ENCODE measurements at regions not wholly inside any gene's neighbourhood (a gene's known extent, or its start where the extent isn't known, plus 50 kb on each side); places are given as distances from the start of the nearest gene placed in this dataset.
"Not testable (repeated sequence)": the region's sequence is repeated elsewhere in the genome, so short reads cannot be mapped to it uniquely, and the experiment has no call there.

GRCh38 chr12:78338054-78338785 is 507.5 kb downstream of the NAV3 start:
- no peak for DNase-seq

- no peak for DNase-seq
Measured at GRCh38 chr12:78340406-78340805, 509.7 kb downstream of the NAV3 start.

GRCh38 chr12:78343657-78344056 is 513.0 kb downstream of the NAV3 start:
- DNase-seq, result no peak

GRCh38 chr12:78359520-78359919 is 505.1 kb upstream of the SYT1 start:
- DNase-seq, result no peak

GRCh38 chr12:78361683-78362082 is 502.9 kb upstream of the SYT1 start:
- DNase-seq, result no peak

GRCh38 chr12:78371284-78371683 is 493.3 kb upstream of the SYT1 start:
- DNase-seq, result no peak

GRCh38 chr12:78375461-78375860 is 489.1 kb upstream of the SYT1 start:
- no peak for DNase-seq

- no peak for DNase-seq
Measured at GRCh38 chr12:78376257-78376656, 488.3 kb upstream of the SYT1 start.

GRCh38 chr12:78379065-78379464 is 485.5 kb upstream of the SYT1 start:
- not testable (repeated sequence) for DNase-seq

GRCh38 chr12:78383414-78383813 is 481.2 kb upstream of the SYT1 start:
- no peak for DNase-seq

- DNase-seq, result no peak
Measured at GRCh38 chr12:78384541-78384940, 480.0 kb upstream of the SYT1 start.

GRCh38 chr12:78385541-78385940 is 479.0 kb upstream of the SYT1 start:
- DNase-seq, result no peak

GRCh38 chr12:78386871-78387270 is 477.7 kb upstream of the SYT1 start:
- no peak for DNase-seq

- no peak for DNase-seq
Measured at GRCh38 chr12:78387721-78388120, 476.9 kb upstream of the SYT1 start.

- no peak for DNase-seq
Measured at GRCh38 chr12:78388461-78388860, 476.1 kb upstream of the SYT1 start.

- no peak for DNase-seq
Measured at GRCh38 chr12:78390920-78391319, 473.7 kb upstream of the SYT1 start.

GRCh38 chr12:78392918-78393317 is 471.7 kb upstream of the SYT1 start:
- no peak for DNase-seq

GRCh38 chr12:78395961-78396360 is 468.6 kb upstream of the SYT1 start:
- no peak for DNase-seq

GRCh38 chr12:78396538-78396937 is 468.0 kb upstream of the SYT1 start:
- DNase-seq, result no peak

GRCh38 chr12:78398750-78399149 is 465.8 kb upstream of the SYT1 start:
- DNase-seq, result no peak

- DNase-seq, result no peak
Measured at GRCh38 chr12:78402366-78403134, 462.0 kb upstream of the SYT1 start.

GRCh38 chr12:78403136-78403535 is 461.4 kb upstream of the SYT1 start:
- DNase-seq, result no peak

GRCh38 chr12:78403681-78404080 is 460.9 kb upstream of the SYT1 start:
- no peak for DNase-seq

GRCh38 chr12:78406213-78406612 is 458.4 kb upstream of the SYT1 start:
- no peak for DNase-seq

- DNase-seq, result peak; percentile 20
Measured at GRCh38 chr12:78406828-78407227, 457.7 kb upstream of the SYT1 start.
